CD14-positive monocyte (primary cell): ENCODE measurements at regions not wholly inside any gene's neighbourhood (a gene's known extent, or its start where the extent isn't known, plus 50 kb on each side); places are given as distances from the start of the nearest gene placed in this dataset.
A peak's percentile ranks its signal among the peaks of the same experiment; 100 is the strongest.

Experiments used
- DNase-seq, 3 donors: peaks; one replicate each; pipeline ENCODE4 v3.0.0-alpha.2; 2011 to 2022
- H2AFZ ChIP-seq: 2 replicates; pipeline ENCODE4 v1.6.0; 2012; ENCODE audit warnings: mild to moderate bottlenecking, low read depth, low read length, inconsistent platforms; ENCODE audit not compliant: insufficient read depth, poor library complexity, severe bottlenecking
- H3K27ac ChIP-seq, 2 donors: 1 replicate in 1 of 2; 2 replicates in 1 of 2; pipeline ENCODE4 v1.5.1; 2012 to 2013; ENCODE audit warnings: low read length in 2 of 2, control low read depth in 1 of 2, inconsistent platforms in 1 of 2, low read depth in 1 of 2, mild to moderate bottlenecking in 1 of 2
- H3K27me3 ChIP-seq, 2 donors: one replicate each; pipeline versions ENCODE4 v1.6.0 to v1.6.1; 2011 to 2013; ENCODE audit warnings: low read length in 2 of 2; ENCODE audit not compliant: control insufficient read depth in 2 of 2, insufficient read depth in 2 of 2
- H3K36me3 ChIP-seq, 2 donors: replicated peaks in 1 of 2; 1 replicate in 1 of 2; 2 replicates in 1 of 2; pipeline versions ENCODE4 v1.5.1 to v1.6.1; 2012 to 2013; ENCODE audit warnings: low read length in 2 of 2, control low read depth in 1 of 2, inconsistent platforms in 1 of 2, mild to moderate bottlenecking in 1 of 2; ENCODE audit not compliant: insufficient read depth in 2 of 2, control insufficient read depth in 1 of 2
- H3K4me1 ChIP-seq, 2 donors: 1 replicate in 1 of 2; 2 replicates in 1 of 2; pipeline versions ENCODE4 v1.5.1 to v1.6.1; 2012 to 2013; ENCODE audit warnings: low read length in 2 of 2, control low read depth in 1 of 2, inconsistent platforms in 1 of 2, mild to moderate bottlenecking in 1 of 2, moderate library complexity in 1 of 2; ENCODE audit not compliant: insufficient read depth in 2 of 2, control insufficient read depth in 1 of 2
- H3K4me2 ChIP-seq: replicated peaks from 2 replicates; pipeline ENCODE3; 2012; ENCODE audit warnings: low read length, moderate library complexity, mild to moderate bottlenecking; ENCODE audit not compliant: poor library complexity, severe bottlenecking; ENCODE audit errors: extremely low read depth
- H3K4me3 ChIP-seq, 3 experiments: fragments of 200-600 bp in 1 of 3; sonication (generic) in 1 of 3; replicated peaks in 1 of 3; 1 replicate in 2 of 3; 2 replicates in 1 of 3; pipeline ENCODE4 v1.5.1; 2011 to 2013; ENCODE audit warnings: low read length in 3 of 3, mild to moderate bottlenecking in 3 of 3, control low read depth in 2 of 3, low read depth in 2 of 3, inconsistent platforms in 1 of 3, moderate library complexity in 1 of 3
- H3K79me2 ChIP-seq: 2 replicates; pipeline ENCODE4 v1.6.0; 2012; ENCODE audit warnings: mild to moderate bottlenecking, control low read depth, inconsistent platforms, low read length, moderate library complexity; ENCODE audit not compliant: insufficient read depth
- H3K9ac ChIP-seq: 2 replicates; pipeline ENCODE4 v1.6.0; 2017; ENCODE audit warnings: low read length, mild to moderate bottlenecking; ENCODE audit not compliant: insufficient read depth, poor library complexity, severe bottlenecking
- H3K9me3 ChIP-seq, 2 donors: replicated peaks in 1 of 2; 1 replicate in 1 of 2; 2 replicates in 1 of 2; pipeline versions ENCODE4 v1.5.1 to v1.6.1; 2012 to 2013; ENCODE audit warnings: low read length in 2 of 2, control low read depth in 1 of 2; ENCODE audit not compliant: control insufficient read depth in 1 of 2, insufficient read depth in 1 of 2
- H4K20me1 ChIP-seq: 2 replicates; pipeline ENCODE4 v1.6.0; 2012; ENCODE audit warnings: mild to moderate bottlenecking, low read length, control low read depth, moderate library complexity; ENCODE audit not compliant: insufficient read depth
- H3K27ac Mint-ChIP-seq, 7 donors: one replicate each; pipeline ENCODE4 v1.8.0; 2020; ENCODE audit warnings: mild to moderate bottlenecking in 7 of 7, mixed read lengths in 7 of 7, moderate library complexity in 6 of 7, inconsistent platforms in 2 of 7
- H3K27me3 Mint-ChIP-seq, 3 donors: one replicate each; pipeline ENCODE4 v1.8.0; 2021 to 2022; ENCODE audit warnings: low read depth in 3 of 3, mild to moderate bottlenecking in 3 of 3, mixed read lengths in 3 of 3, moderate library complexity in 3 of 3, inconsistent platforms in 1 of 3
- H3K36me3 Mint-ChIP-seq, 2 donors: one replicate each; pipeline ENCODE4 v1.8.0; 2020; ENCODE audit warnings: mixed read lengths in 2 of 2, inconsistent platforms in 1 of 2, mild to moderate bottlenecking in 1 of 2
- H3K4me1 Mint-ChIP-seq: one replicate; pipeline ENCODE4 v1.8.0; 2020; ENCODE audit warnings: mild to moderate bottlenecking, mixed read lengths
- H3K4me3 Mint-ChIP-seq, 2 donors: one replicate each; pipeline ENCODE4 v1.8.0; 2020; ENCODE audit warnings: mild to moderate bottlenecking in 2 of 2, mixed read lengths in 2 of 2, moderate library complexity in 1 of 2
- H3K9me3 Mint-ChIP-seq, 7 donors: one replicate each; pipeline ENCODE4 v1.8.0; 2020 to 2022; ENCODE audit warnings: mixed read lengths in 7 of 7, mild to moderate bottlenecking in 6 of 7, moderate library complexity in 6 of 7, inconsistent platforms in 2 of 7
- WGBS: methylation state at CpG from one replicate; pipeline ENCODE4 v1.1.5; 2013; ENCODE audit warnings: missing lambda C conversion rate; ENCODE audit not compliant: insufficient coverage; 5-methylcytosine and 5-hydroxymethylcytosine counted together
- intact Hi-C, 2 donors: fragments of 100-400 bp; cut with micrococcal nuclease; formaldehyde crosslinking; loops; one replicate each; pipeline versions ENCODE4 v1.15.0 to v1.15.1; 2023
- TF ChIP-seq, protein P1 (sequence below): fragments of 200-600 bp; IDR thresholded peaks from one replicate; pipeline ENCODE4 v1.8.0; 2022; ENCODE audit warnings: antibody characterized with exemption, mild to moderate bottlenecking

DNA sequence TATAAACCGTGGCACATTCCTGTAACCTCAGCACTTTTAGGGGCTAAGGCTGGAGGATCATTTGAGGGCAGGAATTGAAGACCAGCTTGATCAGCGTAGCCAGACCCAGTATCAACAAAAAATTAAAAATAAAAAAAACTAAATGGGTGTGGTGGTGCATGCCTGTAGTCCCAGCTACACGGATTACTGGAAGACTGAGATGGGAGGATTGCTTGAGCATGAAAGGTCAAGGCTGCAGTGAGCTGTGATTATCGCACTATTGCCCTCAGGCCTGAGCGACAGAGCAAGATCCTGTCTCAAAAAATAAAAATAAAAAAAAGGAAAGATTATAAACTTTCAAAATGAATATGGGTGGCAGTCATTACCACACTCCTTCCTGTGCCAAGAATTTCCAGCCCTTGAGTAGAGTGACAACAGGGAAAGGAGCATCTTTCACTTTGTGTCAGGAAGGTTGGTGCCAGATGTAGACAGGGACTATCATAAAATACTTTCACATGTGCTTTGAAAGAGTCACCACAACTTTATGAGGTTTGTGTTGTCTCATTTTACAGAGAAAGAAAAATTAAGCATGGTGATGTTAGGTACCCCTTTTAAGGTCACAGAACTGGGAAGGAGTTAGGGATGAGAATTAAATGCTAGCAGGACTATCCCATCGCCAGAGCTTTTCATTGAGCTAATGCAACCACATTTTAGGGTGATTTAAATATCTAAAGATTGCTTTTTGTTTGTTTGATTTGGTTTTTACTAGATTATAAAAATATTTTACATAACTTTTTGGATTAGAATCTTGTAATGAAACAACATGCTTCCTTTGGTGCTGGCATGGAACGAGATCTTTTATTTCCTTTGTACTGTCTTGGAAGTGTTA, 1617.4 kb upstream of the ACVR2A start:
- H3K4me2 ChIP-seq: no peak overlapping the region
- no peak overlapping the region for H3K27ac ChIP-seq
- H4K20me1 ChIP-seq: no peaks in the 10 kb centered on the region
- no peak overlapping the region for H3K9ac ChIP-seq
- Mint-ChIP-seq H3K27me3 (peaks cover 0 to under 1% (median 0%) of the 10 kb centered on the region in 3 donors), H3K27ac (no peak overlapping the region), H3K4me1 (no peaks in the 10 kb centered on the region), H3K4me3 (no peak overlapping the region), H3K36me3 (no peaks in the 10 kb centered on the region), H3K9me3 (peaks cover 0 to 4% (median 2%) of the 10 kb centered on the region in 7 donors)
- no peak overlapping the region for H2AFZ ChIP-seq
- H3K9me3 ChIP-seq: no peaks in the 10 kb centered on the region
- intact Hi-C loops: no loop called here
- no peaks in the 10 kb centered on the region for H3K4me1 ChIP-seq
- no peaks in the 10 kb centered on the region for H3K79me2 ChIP-seq
- WGBS: no CpG with 5 or more reads among the region's 7 CpGs
- H3K4me3 ChIP-seq: no peak overlapping the region
- H3K27me3 ChIP-seq: no peaks in the 10 kb centered on the region
- H3K36me3 ChIP-seq: no peaks in the 10 kb centered on the region
- TF ChIP-seq, protein P1, sequence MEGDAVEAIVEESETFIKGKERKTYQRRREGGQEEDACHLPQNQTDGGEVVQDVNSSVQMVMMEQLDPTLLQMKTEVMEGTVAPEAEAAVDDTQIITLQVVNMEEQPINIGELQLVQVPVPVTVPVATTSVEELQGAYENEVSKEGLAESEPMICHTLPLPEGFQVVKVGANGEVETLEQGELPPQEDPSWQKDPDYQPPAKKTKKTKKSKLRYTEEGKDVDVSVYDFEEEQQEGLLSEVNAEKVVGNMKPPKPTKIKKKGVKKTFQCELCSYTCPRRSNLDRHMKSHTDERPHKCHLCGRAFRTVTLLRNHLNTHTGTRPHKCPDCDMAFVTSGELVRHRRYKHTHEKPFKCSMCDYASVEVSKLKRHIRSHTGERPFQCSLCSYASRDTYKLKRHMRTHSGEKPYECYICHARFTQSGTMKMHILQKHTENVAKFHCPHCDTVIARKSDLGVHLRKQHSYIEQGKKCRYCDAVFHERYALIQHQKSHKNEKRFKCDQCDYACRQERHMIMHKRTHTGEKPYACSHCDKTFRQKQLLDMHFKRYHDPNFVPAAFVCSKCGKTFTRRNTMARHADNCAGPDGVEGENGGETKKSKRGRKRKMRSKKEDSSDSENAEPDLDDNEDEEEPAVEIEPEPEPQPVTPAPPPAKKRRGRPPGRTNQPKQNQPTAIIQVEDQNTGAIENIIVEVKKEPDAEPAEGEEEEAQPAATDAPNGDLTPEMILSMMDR: no peak
- DNase-seq: no peak

DNA sequence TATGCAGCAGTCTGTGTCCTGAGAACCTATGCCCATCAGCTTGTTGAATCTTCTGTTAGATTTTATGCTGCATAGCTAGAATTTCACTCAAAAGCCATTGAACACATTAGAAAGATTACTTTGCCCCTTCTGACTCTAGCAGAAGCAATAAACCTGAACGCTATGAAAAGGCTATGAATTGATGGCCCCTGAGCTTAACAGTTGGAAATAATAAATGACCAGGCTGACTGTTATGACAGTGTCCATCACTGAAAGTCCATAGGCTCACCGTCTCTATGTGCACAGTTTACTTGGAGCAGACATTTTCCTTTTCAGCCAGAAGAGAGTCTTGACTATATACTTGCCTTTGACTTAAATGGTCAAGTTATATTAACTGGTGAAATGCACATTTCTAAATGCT, 1618.8 kb upstream of the ACVR2A start:
- H3K36me3 ChIP-seq: no peaks in the 10 kb centered on the region
- H3K27ac Mint-ChIP-seq: peak overlapping the region in 1 of 7 donors; percentile 32

More for the DNA sequence above, 1618.8 kb upstream of the ACVR2A start:
- Histone ChIP-seq H3K27me3 (no peaks in the 10 kb centered on the region), H2AFZ (no peak overlapping the region), H3K9me3 (no peaks in the 10 kb centered on the region), H3K4me1 (no peaks in the 10 kb centered on the region), H3K9ac (no peak overlapping the region), H4K20me1 (no peaks in the 10 kb centered on the region), H3K4me2 (no peak overlapping the region), H3K79me2 (no peaks in the 10 kb centered on the region), H3K27ac (no peak overlapping the region), H3K4me3 (no peak overlapping the region)
- H3K9me3 Mint-ChIP-seq: peaks cover 0 to 3% (median 2%) of the 10 kb centered on the region in 7 donors
- H3K4me1 Mint-ChIP-seq: no peaks in the 10 kb centered on the region
- intact Hi-C loops: no loop called here
- H3K4me3 Mint-ChIP-seq: no peak overlapping the region
- H3K36me3 Mint-ChIP-seq: no peaks in the 10 kb centered on the region
- no peak for DNase-seq
- H3K27me3 Mint-ChIP-seq: peaks cover 0 to 2% (median 0%) of the 10 kb centered on the region in 3 donors
- TF ChIP-seq, protein P1: no peak
- 67% methylated on average over 1 of the region's 2 CpGs for WGBS
